ENCODE measurements at regions not wholly inside any gene's neighbourhood (a gene's known extent, or its start where the extent isn't known, plus 50 kb on each side); places are given as distances from the start of the nearest gene placed in this dataset.
A peak's percentile ranks its signal among the peaks of the same experiment; 100 is the strongest.

GRCh38 chr14:89013698-89014568, 189.5 kb downstream of the TTC8 start:
- H3K27ac ChIP-seq = no peak overlapping the region
- no peak for DNase-seq (ENCODE audit: low read depth, low spot score)

- no peak overlapping the region for H3K27ac ChIP-seq
- no peak for DNase-seq (ENCODE audit: low read depth, low spot score)
Observed at GRCh38 chr14:89014569-89014850, 190.1 kb downstream of the TTC8 start.

GRCh38 chr14:89015016-89015415, 190.6 kb downstream of the TTC8 start:
- H3K27ac ChIP-seq = no peak overlapping the region
- DNase-seq (ENCODE audit: low read depth, low spot score) = no peak

- no peak overlapping the region for H3K27ac ChIP-seq
- no peak for DNase-seq (ENCODE audit: low read depth, low spot score)
Observed at GRCh38 chr14:89017417-89017816, 193.0 kb downstream of the TTC8 start.

GRCh38 chr14:89022274-89022673, 197.8 kb downstream of the TTC8 start:
- no peak overlapping the region for H3K27ac ChIP-seq
- DNase-seq (ENCODE audit: low read depth, low spot score) = no peak

GRCh38 chr14:89024691-89025090, 200.2 kb downstream of the TTC8 start:
- no peak overlapping the region for H3K27ac ChIP-seq
- no peak for DNase-seq (ENCODE audit: low read depth, low spot score)

GRCh38 chr14:89025561-89026236, 201.2 kb downstream of the TTC8 start:
- H3K27ac ChIP-seq = no peak overlapping the region
- DNase-seq (ENCODE audit: low read depth, low spot score) = no peak

GRCh38 chr14:89027097-89027740, 202.8 kb downstream of the TTC8 start:
- no peak for DNase-seq (ENCODE audit: low read depth, low spot score)
- no peak overlapping the region for H3K27ac ChIP-seq

GRCh38 chr14:89028462-89029134, 204.1 kb downstream of the TTC8 start:
- no peak overlapping the region for H3K27ac ChIP-seq
- no peak for DNase-seq (ENCODE audit: low read depth, low spot score)

GRCh38 chr14:89029961-89030694, 205.7 kb downstream of the TTC8 start:
- no peak for DNase-seq (ENCODE audit: low read depth, low spot score)
- H3K27ac ChIP-seq = no peak overlapping the region

- H3K27ac ChIP-seq = no peak overlapping the region
- no peak for DNase-seq (ENCODE audit: low read depth, low spot score)
Observed at GRCh38 chr14:89030921-89031320, 206.5 kb downstream of the TTC8 start.

GRCh38 chr14:89032086-89032649, 207.7 kb downstream of the TTC8 start:
- DNase-seq (ENCODE audit: low read depth, low spot score) = no peak
- no peak overlapping the region for H3K27ac ChIP-seq

GRCh38 chr14:89033756-89034155, 209.3 kb downstream of the TTC8 start:
- DNase-seq (ENCODE audit: low read depth, low spot score) = no peak
- no peak overlapping the region for H3K27ac ChIP-seq

- H3K27ac ChIP-seq = no peak overlapping the region
- DNase-seq (ENCODE audit: low read depth, low spot score) = no peak
Observed at GRCh38 chr14:89036371-89036770, 211.9 kb downstream of the TTC8 start.

GRCh38 chr14:89037065-89037464, 212.6 kb downstream of the TTC8 start:
- no peak overlapping the region for H3K27ac ChIP-seq
- DNase-seq (ENCODE audit: low read depth, low spot score) = no peak

- H3K27ac ChIP-seq = peak overlapping the region; percentile 37
Observed at GRCh38 chr14:89040080-89040459, 215.6 kb downstream of the TTC8 start.

GRCh38 chr14:89040460-89041256, 216.2 kb downstream of the TTC8 start:
- peak; percentile 22 for DNase-seq (ENCODE audit: low read depth, low spot score)
- H3K27ac ChIP-seq = peak overlapping the region; percentile 37

More at GRCh38 chr14:89040080-89040459, 215.6 kb downstream of the TTC8 start:
- DNase-seq (ENCODE audit: low read depth, low spot score) = no peak

GRCh38 chr14:89041257-89041582, 216.8 kb downstream of the TTC8 start:
- peak overlapping the region; percentile 37 for H3K27ac ChIP-seq
- peak; percentile 20 for DNase-seq (ENCODE audit: low read depth, low spot score)

GRCh38 chr14:89042021-89042420, 217.6 kb downstream of the TTC8 start:
- no peak for DNase-seq (ENCODE audit: low read depth, low spot score)
- no peak overlapping the region for H3K27ac ChIP-seq

Measured in epithelial cell of prostate (primary cell).